Stimulated activated naive CD8-positive, alpha-beta T cell treated with anti-CD3 and anti-CD28 coated beads, Interleukin-15, Interleukin-2, amounts not matched to agents 100 ng/mL and 50 ng/mL, for 24 hours (primary cell): ENCODE measurements at regions not wholly inside any gene's neighbourhood (a gene's known extent, or its start where the extent isn't known, plus 50 kb on each side); places are given as distances from the start of the nearest gene placed in this dataset.

Source experiments
- H3K27ac Mint-ChIP-seq: one replicate; pipeline ENCODE4 v1.8.0; 2021; ENCODE audit warnings: mild to moderate bottlenecking, mixed read lengths
- H3K27me3 Mint-ChIP-seq: one replicate; pipeline ENCODE4 v1.8.0; 2021; ENCODE audit warnings: mixed read lengths
- H3K36me3 Mint-ChIP-seq: one replicate; pipeline ENCODE4 v1.8.0; 2021; ENCODE audit warnings: low read depth, mixed read lengths
- H3K4me1 Mint-ChIP-seq: one replicate; pipeline ENCODE4 v1.8.0; 2021; ENCODE audit warnings: low read depth, mixed read lengths
- H3K4me3 Mint-ChIP-seq: one replicate; pipeline ENCODE4 v1.8.0; 2021; ENCODE audit warnings: mild to moderate bottlenecking, mixed read lengths
- H3K9me3 Mint-ChIP-seq: one replicate; pipeline ENCODE4 v1.8.0; 2021; ENCODE audit warnings: mixed read lengths

GRCh38 chr4:182126603-182127002 is 116.6 kb upstream of the TENM3 start:
- H3K36me3 Mint-ChIP-seq = no peaks in the 10 kb centered on the region
- H3K27ac Mint-ChIP-seq = no peak overlapping the region
- no peaks in the 10 kb centered on the region for H3K27me3 Mint-ChIP-seq
- H3K9me3 Mint-ChIP-seq = peaks cover 28% of the 10 kb centered on the region
- no peaks in the 10 kb centered on the region for H3K4me1 Mint-ChIP-seq
- H3K4me3 Mint-ChIP-seq = no peak overlapping the region

- H3K27me3 Mint-ChIP-seq = peaks cover 20% of the 10 kb centered on the region
- no peak overlapping the region for H3K27ac Mint-ChIP-seq
- H3K9me3 Mint-ChIP-seq = no peaks in the 10 kb centered on the region
- H3K4me1 Mint-ChIP-seq = no peaks in the 10 kb centered on the region
- no peaks in the 10 kb centered on the region for H3K36me3 Mint-ChIP-seq
- H3K4me3 Mint-ChIP-seq = no peak overlapping the region
Measured at GRCh38 chr4:182133033-182133432, 110.2 kb upstream of the TENM3 start.

- Mint-ChIP-seq H3K36me3 (no peaks in the 10 kb centered on the region), H3K27ac (no peak overlapping the region), H3K9me3 (no peaks in the 10 kb centered on the region), H3K4me3 (no peak overlapping the region), H3K27me3 (peaks cover 30% of the 10 kb centered on the region), H3K4me1 (no peaks in the 10 kb centered on the region)
Measured at GRCh38 chr4:182134261-182134660, 108.9 kb upstream of the TENM3 start.

GRCh38 chr4:182136201-182136600 is 107.0 kb upstream of the TENM3 start:
- Mint-ChIP-seq H3K27me3 (peaks cover 46% of the 10 kb centered on the region), H3K4me3 (no peak overlapping the region), H3K9me3 (no peaks in the 10 kb centered on the region)

GRCh38 chr4:182137343-182137742 is 105.9 kb upstream of the TENM3 start:
- H3K4me3 Mint-ChIP-seq = no peak overlapping the region
- H3K4me1 Mint-ChIP-seq = no peaks in the 10 kb centered on the region
- no peaks in the 10 kb centered on the region for H3K9me3 Mint-ChIP-seq
- H3K36me3 Mint-ChIP-seq = no peaks in the 10 kb centered on the region
- no peak overlapping the region for H3K27ac Mint-ChIP-seq
- peaks cover 56% of the 10 kb centered on the region for H3K27me3 Mint-ChIP-seq

More at GRCh38 chr4:182136201-182136600, 107.0 kb upstream of the TENM3 start:
- H3K27ac Mint-ChIP-seq = no peak overlapping the region
- no peaks in the 10 kb centered on the region for H3K4me1 Mint-ChIP-seq
- no peaks in the 10 kb centered on the region for H3K36me3 Mint-ChIP-seq

- Mint-ChIP-seq H3K4me1 (peaks cover 14% of the 10 kb centered on the region), H3K9me3 (no peaks in the 10 kb centered on the region), H3K27me3 (peaks cover 66% of the 10 kb centered on the region), H3K27ac (no peak overlapping the region), H3K4me3 (peak overlapping the region; percentile 45), H3K36me3 (no peaks in the 10 kb centered on the region)
Measured at GRCh38 chr4:182139491-182139890, 103.7 kb upstream of the TENM3 start.

- Mint-ChIP-seq H3K4me3 (no peak overlapping the region), H3K27ac (no peak overlapping the region), H3K9me3 (no peaks in the 10 kb centered on the region), H3K27me3 (peaks cover 72% of the 10 kb centered on the region), H3K4me1 (peaks cover 14% of the 10 kb centered on the region), H3K36me3 (no peaks in the 10 kb centered on the region)
Measured at GRCh38 chr4:182140547-182140946, 102.7 kb upstream of the TENM3 start.

- Mint-ChIP-seq H3K27ac (no peak overlapping the region), H3K27me3 (peaks cover 76% of the 10 kb centered on the region), H3K36me3 (no peaks in the 10 kb centered on the region), H3K4me1 (peaks cover 14% of the 10 kb centered on the region), H3K9me3 (no peaks in the 10 kb centered on the region), H3K4me3 (no peak overlapping the region)
Measured at GRCh38 chr4:182141061-182141460, 102.1 kb upstream of the TENM3 start.

GRCh38 chr4:182142176-182143085 is 100.8 kb upstream of the TENM3 start:
- Mint-ChIP-seq H3K36me3 (no peaks in the 10 kb centered on the region), H3K27me3 (peaks cover 78% of the 10 kb centered on the region), H3K4me3 (no peak overlapping the region), H3K27ac (no peak overlapping the region), H3K9me3 (no peaks in the 10 kb centered on the region), H3K4me1 (peaks cover 14% of the 10 kb centered on the region)

GRCh38 chr4:182143086-182143821 is 99.9 kb upstream of the TENM3 start:
- Mint-ChIP-seq H3K27me3 (peaks cover 79% of the 10 kb centered on the region), H3K4me1 (peaks cover 14% of the 10 kb centered on the region), H3K27ac (no peak overlapping the region), H3K9me3 (no peaks in the 10 kb centered on the region), H3K36me3 (no peaks in the 10 kb centered on the region), H3K4me3 (peak overlapping the region; percentile 73)

- peaks cover 14% of the 10 kb centered on the region for H3K4me1 Mint-ChIP-seq
- no peaks in the 10 kb centered on the region for H3K9me3 Mint-ChIP-seq
- H3K36me3 Mint-ChIP-seq = no peaks in the 10 kb centered on the region
- H3K27ac Mint-ChIP-seq = no peak overlapping the region
- peaks cover 73% of the 10 kb centered on the region for H3K27me3 Mint-ChIP-seq
- peak overlapping the region; percentile 73 for H3K4me3 Mint-ChIP-seq
Measured at GRCh38 chr4:182143822-182144625, 99.2 kb upstream of the TENM3 start.

- peaks cover 71% of the 10 kb centered on the region for H3K27me3 Mint-ChIP-seq
Measured at GRCh38 chr4:182144626-182145333, 98.4 kb upstream of the TENM3 start.

GRCh38 chr4:182145334-182145905 is 97.8 kb upstream of the TENM3 start:
- Mint-ChIP-seq H3K4me3 (peak overlapping the region; percentile 57), H3K36me3 (no peaks in the 10 kb centered on the region), H3K4me1 (peaks cover 14% of the 10 kb centered on the region), H3K27ac (peak overlapping the region; percentile 4), H3K9me3 (no peaks in the 10 kb centered on the region), H3K27me3 (peaks cover 68% of the 10 kb centered on the region)

More at GRCh38 chr4:182144626-182145333, 98.4 kb upstream of the TENM3 start:
- Mint-ChIP-seq H3K4me3 (peak overlapping the region; percentile 57), H3K27ac (peak overlapping the region; percentile 4), H3K4me1 (peaks cover 14% of the 10 kb centered on the region), H3K9me3 (no peaks in the 10 kb centered on the region), H3K36me3 (no peaks in the 10 kb centered on the region)

GRCh38 chr4:182147391-182147790 is 95.8 kb upstream of the TENM3 start:
- Mint-ChIP-seq H3K9me3 (no peaks in the 10 kb centered on the region), H3K4me3 (no peak overlapping the region), H3K27me3 (peaks cover 55% of the 10 kb centered on the region), H3K36me3 (no peaks in the 10 kb centered on the region), H3K27ac (no peak overlapping the region), H3K4me1 (peaks cover 14% of the 10 kb centered on the region)
